ENCODE measurements at regions not wholly inside any gene's neighbourhood (a gene's known extent, or its start where the extent isn't known, plus 50 kb on each side); places are given as distances from the start of the nearest gene placed in this dataset.
"Not testable (repeated sequence)": the region's sequence is repeated elsewhere in the genome, so short reads cannot be mapped to it uniquely, and the experiment has no call there.

DNA sequence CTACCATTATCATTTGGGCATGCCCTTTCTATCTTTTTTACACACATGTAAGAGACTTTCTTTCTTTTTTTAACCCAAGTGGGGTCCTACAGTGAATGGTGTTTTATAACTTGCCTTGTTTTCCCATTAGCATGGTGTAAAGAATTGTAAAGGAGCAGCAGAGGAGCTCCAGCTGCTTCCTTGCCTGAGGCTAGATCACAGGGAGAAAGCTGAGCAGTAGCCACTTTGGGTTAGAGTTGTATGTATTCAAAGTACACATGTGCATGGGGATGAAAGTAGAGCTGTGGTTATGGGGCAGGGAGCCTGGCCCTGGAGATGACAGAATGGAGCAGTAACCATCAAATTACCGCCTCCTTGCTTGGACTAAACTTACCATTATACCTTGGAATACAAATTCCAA, 231.1 kb upstream of the PDZRN3 start:
- no peak overlapping the region for H3K27ac ChIP-seq (ENCODE audit: low read depth, low read length)
- H3K27me3 ChIP-seq (ENCODE audit: control insufficient read depth in 1 of 2, insufficient read depth in 2 of 2, low read length in 2 of 2) = no peaks in the 10 kb centered on the region
- no peak overlapping the region for H3K4me3 ChIP-seq (ENCODE audit: low read depth in 1 of 2, low read length in 2 of 2)
- H3K4me1 ChIP-seq (ENCODE audit: insufficient read depth, low read length) = no peaks in the 10 kb centered on the region
- H3K9ac ChIP-seq (ENCODE audit: low read length) = no peak overlapping the region
- no peaks in the 10 kb centered on the region for H3K9me3 ChIP-seq (ENCODE audit: low read length)
- no peaks in the 10 kb centered on the region for H3K36me3 ChIP-seq (ENCODE audit: insufficient read depth, low read length)

DNA sequence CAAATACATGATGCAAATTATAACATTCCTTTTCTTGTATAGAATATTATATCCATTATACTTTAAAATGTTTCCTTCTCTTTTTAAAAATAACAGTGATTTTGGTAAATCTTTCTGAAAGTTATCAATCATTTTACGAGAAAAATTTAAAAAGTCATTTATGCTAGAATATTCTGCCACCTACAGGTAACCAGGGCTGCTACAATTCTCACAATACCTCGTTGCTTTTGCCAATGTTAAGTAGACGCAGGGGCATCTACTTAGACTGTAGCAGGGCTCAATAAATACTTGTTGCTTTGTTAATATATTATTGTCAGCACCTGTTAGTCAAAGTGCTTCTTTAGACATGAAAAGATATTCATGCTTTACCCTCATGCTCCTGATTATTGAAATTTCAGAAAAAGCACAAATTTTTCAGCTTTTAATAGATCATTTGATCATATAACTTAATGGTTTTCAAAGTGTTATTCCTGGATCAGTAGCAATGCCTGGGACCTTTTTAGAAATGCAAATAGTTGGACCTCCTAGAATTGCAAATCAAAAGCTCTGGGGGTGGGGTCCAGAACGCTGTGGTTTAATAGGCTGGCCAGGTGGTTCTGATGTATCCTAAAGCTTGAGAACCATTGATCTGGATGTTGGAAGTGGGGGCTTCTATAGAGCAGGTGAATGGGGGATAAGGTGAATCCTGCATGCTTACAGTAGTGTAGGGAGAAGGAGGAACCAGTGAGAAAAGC, 223.6 kb upstream of the PDZRN3 start:
- Histone ChIP-seq H3K27me3 (ENCODE audit: control insufficient read depth in 1 of 2, insufficient read depth in 2 of 2, low read length in 2 of 2) (no peaks in the 10 kb centered on the region), H3K4me1 (ENCODE audit: insufficient read depth, low read length) (peaks cover 5% of the 10 kb centered on the region), H3K9me3 (ENCODE audit: low read length) (no peaks in the 10 kb centered on the region), H3K9ac (ENCODE audit: low read length) (no peak overlapping the region), H3K4me3 (ENCODE audit: low read depth in 1 of 2, low read length in 2 of 2) (no peak overlapping the region), H3K27ac (ENCODE audit: low read depth, low read length) (no peak overlapping the region), H3K36me3 (ENCODE audit: insufficient read depth, low read length) (no peaks in the 10 kb centered on the region)

DNA sequence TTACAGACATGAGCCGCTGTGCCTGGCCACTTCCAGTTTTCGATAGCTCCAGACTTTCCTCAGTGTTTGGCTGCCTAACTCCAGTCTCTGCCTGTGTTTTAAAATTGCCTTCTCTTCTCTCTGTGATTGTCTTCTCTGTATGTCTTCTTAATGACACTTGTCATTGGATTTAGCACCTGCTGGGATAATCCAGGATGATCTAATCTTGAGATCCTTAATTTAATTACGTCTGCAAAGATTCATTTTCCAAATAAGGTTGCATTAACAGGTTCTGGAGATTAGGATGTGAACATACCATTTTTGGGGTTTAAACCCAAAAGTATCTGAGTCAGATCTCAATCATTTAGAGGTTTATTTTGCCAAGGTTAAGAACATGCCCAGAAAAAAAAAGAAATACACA, 222.2 kb upstream of the PDZRN3 start:
- H3K9ac ChIP-seq (ENCODE audit: low read length) = no peak overlapping the region

DNA sequence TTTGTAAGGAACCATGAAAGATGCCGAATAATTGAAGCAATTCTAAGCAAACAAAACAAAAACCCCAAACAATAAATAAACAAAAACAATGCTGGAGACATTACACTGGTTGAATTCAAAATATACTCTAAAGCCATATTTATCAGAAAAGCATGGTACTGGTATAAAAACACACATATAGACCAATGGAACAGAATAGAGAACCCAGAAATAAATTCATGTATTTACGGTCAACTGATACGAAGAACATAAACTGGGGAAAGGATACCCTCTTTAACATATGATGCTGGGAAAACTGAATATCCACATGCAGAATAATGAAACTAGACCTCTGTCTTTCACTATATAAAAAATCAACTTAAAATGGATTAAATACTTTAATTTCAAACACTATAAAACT, 214.3 kb upstream of the PDZRN3 start:
- Histone ChIP-seq H3K27me3 (ENCODE audit: control insufficient read depth in 1 of 2, insufficient read depth in 2 of 2, low read length in 2 of 2) (no peaks in the 10 kb centered on the region), H3K36me3 (ENCODE audit: insufficient read depth, low read length) (no peaks in the 10 kb centered on the region), H3K4me1 (ENCODE audit: insufficient read depth, low read length) (no peaks in the 10 kb centered on the region), H3K9me3 (ENCODE audit: low read length) (no peaks in the 10 kb centered on the region), H3K4me3 (ENCODE audit: low read depth in 1 of 2, low read length in 2 of 2) (no peak overlapping the region), H3K27ac (ENCODE audit: low read depth, low read length) (no peak overlapping the region), H3K9ac (ENCODE audit: low read length) (no peak overlapping the region)

More for the DNA sequence above, 222.2 kb upstream of the PDZRN3 start:
- H3K4me3 ChIP-seq (ENCODE audit: low read depth in 1 of 2, low read length in 2 of 2) = no peak overlapping the region
- H3K9me3 ChIP-seq (ENCODE audit: low read length) = no peaks in the 10 kb centered on the region
- no peak overlapping the region for H3K27ac ChIP-seq (ENCODE audit: low read depth, low read length)
- H3K4me1 ChIP-seq (ENCODE audit: insufficient read depth, low read length) = peaks cover 5% of the 10 kb centered on the region
- no peaks in the 10 kb centered on the region for H3K27me3 ChIP-seq (ENCODE audit: control insufficient read depth in 1 of 2, insufficient read depth in 2 of 2, low read length in 2 of 2)
- H3K36me3 ChIP-seq (ENCODE audit: insufficient read depth, low read length) = no peaks in the 10 kb centered on the region

DNA sequence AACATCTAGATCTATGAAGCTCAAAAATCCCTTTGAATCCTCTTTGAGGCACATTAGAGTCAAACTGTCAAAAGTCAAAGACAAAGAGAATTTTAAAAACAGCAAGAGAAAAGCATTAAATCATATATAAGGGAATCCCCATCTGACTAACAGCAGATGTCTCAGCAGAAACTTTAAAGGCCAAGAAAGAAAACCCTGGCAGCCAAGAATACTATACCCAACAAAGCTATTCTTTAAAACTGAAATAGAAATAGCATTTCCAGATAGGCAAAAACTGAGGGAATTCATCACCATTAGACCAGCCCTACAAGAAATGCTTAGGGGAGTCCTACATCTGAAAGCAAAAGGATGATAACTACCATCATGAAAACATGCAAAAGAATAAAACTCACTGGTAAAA, 211.2 kb upstream of the PDZRN3 start:
- Histone ChIP-seq H3K9me3 (ENCODE audit: low read length) (no peaks in the 10 kb centered on the region), H3K9ac (ENCODE audit: low read length) (no peak overlapping the region), H3K27me3 (ENCODE audit: control insufficient read depth in 1 of 2, insufficient read depth in 2 of 2, low read length in 2 of 2) (no peaks in the 10 kb centered on the region), H3K4me1 (ENCODE audit: insufficient read depth, low read length) (no peaks in the 10 kb centered on the region), H3K27ac (ENCODE audit: low read depth, low read length) (no peak overlapping the region), H3K36me3 (ENCODE audit: insufficient read depth, low read length) (no peaks in the 10 kb centered on the region), H3K4me3 (ENCODE audit: low read depth in 1 of 2, low read length in 2 of 2) (no peak overlapping the region)

DNA sequence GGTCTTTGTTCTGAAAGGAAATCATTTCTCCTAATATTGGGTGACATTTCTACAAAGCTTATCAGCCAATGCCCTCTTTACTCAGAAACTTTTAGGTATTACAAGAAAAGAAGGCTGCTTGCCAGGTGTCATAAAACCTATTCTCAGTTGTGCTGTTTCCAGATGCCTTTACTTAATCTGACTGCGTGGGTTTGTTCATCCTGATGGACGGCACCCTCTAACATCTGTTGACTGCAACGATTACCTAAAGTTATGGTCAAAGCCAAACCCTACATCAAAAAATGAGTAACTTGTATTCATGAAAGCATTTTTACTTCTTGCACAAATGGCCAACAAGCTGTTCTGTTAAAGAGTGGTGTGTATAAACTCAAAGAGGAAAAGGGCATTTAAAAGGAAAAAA, 207.7 kb upstream of the PDZRN3 start:
- Histone ChIP-seq H3K27ac (ENCODE audit: low read depth, low read length) (no peak overlapping the region), H3K27me3 (ENCODE audit: control insufficient read depth in 1 of 2, insufficient read depth in 2 of 2, low read length in 2 of 2) (no peaks in the 10 kb centered on the region), H3K4me3 (ENCODE audit: low read depth in 1 of 2, low read length in 2 of 2) (no peak overlapping the region), H3K36me3 (ENCODE audit: insufficient read depth, low read length) (no peaks in the 10 kb centered on the region), H3K4me1 (ENCODE audit: insufficient read depth, low read length) (peaks cover 16% of the 10 kb centered on the region), H3K9ac (ENCODE audit: low read length) (no peak overlapping the region), H3K9me3 (ENCODE audit: low read length) (no peaks in the 10 kb centered on the region)

DNA sequence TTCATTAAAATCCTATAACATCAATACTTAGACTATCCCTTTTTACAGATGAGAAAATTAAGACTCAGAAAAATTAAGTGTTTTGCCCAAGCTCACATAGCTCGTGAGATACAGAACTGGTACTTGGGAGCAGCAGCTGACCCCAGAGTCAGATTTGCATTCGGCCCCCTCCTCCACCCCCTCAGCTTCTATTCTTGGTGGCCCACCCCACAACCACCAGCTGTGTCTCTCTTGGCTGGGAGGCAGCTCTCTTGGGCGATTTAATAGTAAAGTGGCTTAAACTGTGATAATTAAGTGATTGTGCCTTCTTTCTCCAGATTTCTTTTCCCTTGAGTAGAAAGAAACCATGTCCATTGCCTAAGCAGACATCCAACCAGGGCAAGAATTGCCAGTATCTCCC, 203.6 kb upstream of the PDZRN3 start:
- Histone ChIP-seq H3K9ac (ENCODE audit: low read length) (no peak overlapping the region), H3K27ac (ENCODE audit: low read depth, low read length) (no peak overlapping the region), H3K27me3 (ENCODE audit: control insufficient read depth in 1 of 2, insufficient read depth in 2 of 2, low read length in 2 of 2) (no peaks in the 10 kb centered on the region), H3K4me3 (ENCODE audit: low read depth in 1 of 2, low read length in 2 of 2) (no peak overlapping the region), H3K9me3 (ENCODE audit: low read length) (no peaks in the 10 kb centered on the region), H3K4me1 (ENCODE audit: insufficient read depth, low read length) (peaks cover 30% of the 10 kb centered on the region), H3K36me3 (ENCODE audit: insufficient read depth, low read length) (no peaks in the 10 kb centered on the region)

DNA sequence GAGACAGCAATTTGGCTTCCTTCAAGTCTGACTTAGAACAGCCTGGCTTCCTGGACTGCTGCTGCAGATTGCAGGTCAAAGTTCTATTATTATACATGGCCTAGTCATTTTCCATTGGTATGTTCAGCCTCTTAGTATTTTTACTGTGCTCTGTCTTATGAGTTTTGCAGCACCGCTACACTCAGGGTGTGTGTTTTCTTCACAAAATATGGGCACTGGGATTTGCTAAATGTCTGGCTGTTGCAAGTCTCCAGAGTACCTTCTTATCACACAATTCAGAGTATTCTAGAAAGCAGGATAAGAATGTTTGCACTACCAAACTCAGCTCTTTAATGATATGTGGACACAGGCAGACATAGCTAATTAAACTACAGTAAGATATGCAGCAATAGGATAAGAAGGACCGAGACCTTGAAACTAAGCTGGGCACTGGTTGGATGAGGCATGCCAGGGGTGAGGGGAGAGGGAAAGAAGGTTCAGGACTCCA, 203.0 kb upstream of the PDZRN3 start:
- Histone ChIP-seq H3K27me3 (ENCODE audit: control insufficient read depth in 1 of 2, insufficient read depth in 2 of 2, low read length in 2 of 2) (no peaks in the 10 kb centered on the region), H3K27ac (ENCODE audit: low read depth, low read length) (no peak overlapping the region), H3K4me3 (ENCODE audit: low read depth in 1 of 2, low read length in 2 of 2) (no peak overlapping the region), H3K36me3 (ENCODE audit: insufficient read depth, low read length) (no peaks in the 10 kb centered on the region), H3K9me3 (ENCODE audit: low read length) (no peaks in the 10 kb centered on the region), H3K4me1 (ENCODE audit: insufficient read depth, low read length) (peaks cover 30% of the 10 kb centered on the region), H3K9ac (ENCODE audit: low read length) (no peak overlapping the region)

DNA sequence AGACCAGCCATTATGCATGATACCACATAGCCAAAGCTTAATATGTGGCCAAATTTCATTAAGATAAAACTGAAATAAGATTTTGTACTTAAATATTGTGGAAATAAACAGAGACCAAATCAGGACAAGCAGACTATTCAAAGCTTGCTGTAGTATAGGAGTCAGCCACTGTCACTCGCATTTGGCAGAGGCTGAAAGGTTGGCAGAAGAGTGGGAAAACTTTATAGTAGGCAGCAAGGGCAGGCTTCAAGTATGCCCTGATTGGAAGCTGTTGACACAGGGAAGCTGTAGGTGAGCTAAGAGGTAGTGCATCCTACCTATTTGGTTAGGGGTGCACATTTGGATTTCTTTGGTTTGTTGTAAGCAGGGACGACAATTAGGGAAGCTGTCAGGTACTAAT, 202.5 kb upstream of the PDZRN3 start:
- Histone ChIP-seq H3K27ac (ENCODE audit: low read depth, low read length) (no peak overlapping the region), H3K9me3 (ENCODE audit: low read length) (no peaks in the 10 kb centered on the region), H3K4me3 (ENCODE audit: low read depth in 1 of 2, low read length in 2 of 2) (no peak overlapping the region), H3K36me3 (ENCODE audit: insufficient read depth, low read length) (no peaks in the 10 kb centered on the region), H3K4me1 (ENCODE audit: insufficient read depth, low read length) (peaks cover 30% of the 10 kb centered on the region), H3K9ac (ENCODE audit: low read length) (no peak overlapping the region), H3K27me3 (ENCODE audit: control insufficient read depth in 1 of 2, insufficient read depth in 2 of 2, low read length in 2 of 2) (no peaks in the 10 kb centered on the region)

DNA sequence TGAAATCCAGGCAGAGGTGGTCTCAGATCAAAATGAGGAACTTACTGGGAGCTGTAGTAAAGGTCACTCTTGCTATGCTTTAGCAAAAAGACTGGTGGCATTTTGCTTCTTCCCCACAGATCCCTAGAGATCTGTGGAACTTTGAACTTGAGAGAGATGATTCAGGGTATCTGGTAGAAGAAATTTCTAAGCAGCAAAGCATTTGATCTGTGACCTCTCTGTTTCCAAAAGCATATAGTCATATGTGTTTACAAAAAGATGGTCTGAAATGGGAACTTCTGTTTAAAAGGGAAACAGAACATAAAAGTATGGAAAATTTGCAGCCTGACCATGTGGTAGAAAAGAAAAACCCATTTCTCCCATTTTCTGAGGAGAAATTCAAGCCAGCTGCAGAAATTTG, 196.2 kb upstream of the PDZRN3 start:
- not testable (repeated sequence) for H3K36me3 ChIP-seq (ENCODE audit: insufficient read depth, low read length); H3K27me3 ChIP-seq (ENCODE audit: control insufficient read depth in 1 of 2, insufficient read depth in 2 of 2, low read length in 2 of 2); H3K4me1 ChIP-seq (ENCODE audit: insufficient read depth, low read length); H3K9me3 ChIP-seq (ENCODE audit: low read length); H3K27ac ChIP-seq (ENCODE audit: low read depth, low read length); H3K9ac ChIP-seq (ENCODE audit: low read length); H3K4me3 ChIP-seq (ENCODE audit: low read depth in 1 of 2, low read length in 2 of 2)

DNA sequence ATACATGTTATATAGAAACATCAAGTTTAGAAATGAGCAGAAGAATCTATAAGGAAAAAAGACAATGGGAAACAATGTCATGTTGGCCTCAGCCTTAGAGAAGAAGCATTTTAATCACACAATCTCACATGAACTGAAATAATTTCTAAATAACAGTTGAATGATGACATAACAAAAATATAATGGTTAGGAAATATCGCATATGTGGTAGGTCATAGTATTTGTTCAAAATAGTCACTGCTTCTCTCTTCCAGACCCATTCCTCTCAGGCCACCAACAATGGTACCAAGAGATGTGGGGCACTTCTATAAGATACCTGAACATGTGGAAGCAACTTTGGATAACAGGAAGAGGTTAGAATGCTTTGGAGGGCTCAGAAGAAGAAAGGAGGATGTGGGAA, 195.7 kb upstream of the PDZRN3 start:
- no peaks in the 10 kb centered on the region for H3K27me3 ChIP-seq (ENCODE audit: control insufficient read depth in 1 of 2, insufficient read depth in 2 of 2, low read length in 2 of 2)
- H3K9ac ChIP-seq (ENCODE audit: low read length) = no peak overlapping the region
- H3K9me3 ChIP-seq (ENCODE audit: low read length) = no peaks in the 10 kb centered on the region
- H3K4me1 ChIP-seq (ENCODE audit: insufficient read depth, low read length) = no peaks in the 10 kb centered on the region
- no peak overlapping the region for H3K27ac ChIP-seq (ENCODE audit: low read depth, low read length)
- no peak overlapping the region for H3K4me3 ChIP-seq (ENCODE audit: low read depth in 1 of 2, low read length in 2 of 2)
- H3K36me3 ChIP-seq (ENCODE audit: insufficient read depth, low read length) = no peaks in the 10 kb centered on the region

DNA sequence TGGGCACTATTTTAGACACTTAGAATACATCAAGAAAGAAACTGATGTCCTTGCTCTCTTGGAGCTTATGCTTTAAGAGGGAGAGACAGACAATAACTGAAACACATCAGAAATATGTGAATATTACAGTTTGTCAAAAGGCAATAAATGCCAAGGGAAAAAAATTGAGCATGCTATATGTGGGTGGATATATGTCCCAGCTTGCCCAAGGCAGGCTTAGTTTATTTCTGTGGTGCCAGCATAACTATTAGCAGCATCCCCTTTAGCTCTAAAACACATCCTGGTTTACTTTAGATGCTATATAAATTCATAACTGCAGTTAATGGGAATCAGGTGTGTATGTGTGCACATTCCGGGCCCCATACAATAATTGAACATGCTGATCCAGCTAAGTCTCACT, 191.2 kb upstream of the PDZRN3 start:
- no peaks in the 10 kb centered on the region for H3K4me1 ChIP-seq (ENCODE audit: insufficient read depth, low read length)
- H3K36me3 ChIP-seq (ENCODE audit: insufficient read depth, low read length) = no peaks in the 10 kb centered on the region
- no peaks in the 10 kb centered on the region for H3K27me3 ChIP-seq (ENCODE audit: control insufficient read depth in 1 of 2, insufficient read depth in 2 of 2, low read length in 2 of 2)
- H3K27ac ChIP-seq (ENCODE audit: low read depth, low read length) = no peak overlapping the region
- no peaks in the 10 kb centered on the region for H3K9me3 ChIP-seq (ENCODE audit: low read length)
- H3K9ac ChIP-seq (ENCODE audit: low read length) = no peak overlapping the region
- H3K4me3 ChIP-seq (ENCODE audit: low read depth in 1 of 2, low read length in 2 of 2) = no peak overlapping the region
